ENCODE measurements at regions not wholly inside any gene's neighbourhood (a gene's known extent, or its start where the extent isn't known, plus 50 kb on each side); places are given as distances from the start of the nearest gene placed in this dataset.

DNA sequence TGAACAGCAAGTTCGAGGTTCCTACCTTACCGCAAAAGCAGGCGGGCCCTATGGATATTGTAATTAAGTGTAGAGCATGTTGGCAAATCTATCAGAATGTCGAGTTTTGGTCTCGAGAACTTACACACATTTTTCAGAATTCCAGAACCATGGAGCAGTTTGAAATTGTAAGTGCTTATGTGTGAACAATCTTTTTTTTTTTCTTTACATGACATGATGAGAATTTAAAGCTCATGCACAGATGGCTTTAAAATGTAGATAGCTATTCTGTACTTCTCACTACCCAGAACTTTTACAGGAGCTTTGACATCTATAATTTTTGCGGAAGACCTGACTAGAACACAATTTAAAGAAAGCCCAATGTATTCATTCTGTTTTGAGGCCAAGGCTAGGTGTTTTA lies 117.8 kb upstream of the RSPO3 start:
- intact Hi-C loops (cut with DNase I) = no loop called here
- no peaks in the 10 kb centered on the region for H3K27me3 ChIP-seq
- no peaks in the 10 kb centered on the region for H3K9me3 ChIP-seq (replicated peaks in 1 of 3)
- WGBS, 4 donors = 79 to 88% (median 80%) methylated on average over 6 of the region's 6 CpGs
- DNase-seq = no peak
- H3K4me3 ChIP-seq = no peak overlapping the region
- H3K36me3 ChIP-seq (replicated peaks in 1 of 2) = no peaks in the 10 kb centered on the region
- no peak overlapping the region for H3K27ac ChIP-seq
- no peak for TF ChIP-seq POLR2A (IDR thresholded peaks at IDR 0.05)
- TF ChIP-seq CTCF (IDR thresholded peaks at IDR 0.05) = no peak
- no peaks in the 10 kb centered on the region for H3K4me1 ChIP-seq (replicated peaks in 1 of 2)

GRCh38 chr6:127013865-127014264 lies 104.6 kb upstream of the RSPO3 start:
- no peak for DNase-seq
- no peaks in the 10 kb centered on the region for H3K4me1 ChIP-seq (replicated peaks in 1 of 2)
- no peaks in the 10 kb centered on the region for H3K9me3 ChIP-seq (replicated peaks in 1 of 3)
- H3K27ac ChIP-seq = no peak overlapping the region
- H3K4me3 ChIP-seq = no peak overlapping the region
- no peaks in the 10 kb centered on the region for H3K36me3 ChIP-seq (replicated peaks in 1 of 2)
- WGBS, 4 donors = 78 to 93% (median 85%) methylated on average over 3 of the region's 3 CpGs
- intact Hi-C loops (cut with DNase I) = no loop called here
- TF ChIP-seq POLR2A (IDR thresholded peaks at IDR 0.05) (no peak), CTCF (IDR thresholded peaks at IDR 0.05) (no peak)
- no peaks in the 10 kb centered on the region for H3K27me3 ChIP-seq

DNA sequence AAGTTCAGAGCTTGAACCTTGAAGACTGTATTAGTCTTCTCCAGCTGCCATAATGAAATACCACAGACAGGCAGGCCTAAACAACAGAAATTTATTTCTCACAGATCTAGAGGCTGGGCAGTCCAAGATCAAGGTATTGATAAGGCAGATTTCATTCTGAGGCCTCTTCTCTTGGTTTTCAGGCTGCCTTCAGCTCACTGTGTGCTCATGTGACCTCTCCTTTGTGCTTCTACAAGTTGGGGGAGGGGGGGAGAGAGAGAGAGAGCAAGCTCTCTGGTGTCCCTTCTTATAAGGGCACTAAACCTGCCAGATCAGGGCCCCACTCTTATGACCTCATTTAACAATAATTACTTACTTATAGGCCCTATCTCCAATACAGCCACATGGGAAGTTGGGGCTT lies 102.6 kb upstream of the RSPO3 start:
- H3K9me3 ChIP-seq (replicated peaks in 1 of 3) = no peaks in the 10 kb centered on the region
- intact Hi-C loops (cut with DNase I) = no loop called here
- no peaks in the 10 kb centered on the region for H3K4me1 ChIP-seq (replicated peaks in 1 of 2)
- no peaks in the 10 kb centered on the region for H3K27me3 ChIP-seq
- H3K4me3 ChIP-seq = no peak overlapping the region
- no peak for TF ChIP-seq POLR2A (IDR thresholded peaks at IDR 0.05)
- TF ChIP-seq CTCF (IDR thresholded peaks at IDR 0.05) = no peak
- H3K27ac ChIP-seq = no peak overlapping the region
- no peak for DNase-seq
- H3K36me3 ChIP-seq (replicated peaks in 1 of 2) = no peaks in the 10 kb centered on the region

DNA sequence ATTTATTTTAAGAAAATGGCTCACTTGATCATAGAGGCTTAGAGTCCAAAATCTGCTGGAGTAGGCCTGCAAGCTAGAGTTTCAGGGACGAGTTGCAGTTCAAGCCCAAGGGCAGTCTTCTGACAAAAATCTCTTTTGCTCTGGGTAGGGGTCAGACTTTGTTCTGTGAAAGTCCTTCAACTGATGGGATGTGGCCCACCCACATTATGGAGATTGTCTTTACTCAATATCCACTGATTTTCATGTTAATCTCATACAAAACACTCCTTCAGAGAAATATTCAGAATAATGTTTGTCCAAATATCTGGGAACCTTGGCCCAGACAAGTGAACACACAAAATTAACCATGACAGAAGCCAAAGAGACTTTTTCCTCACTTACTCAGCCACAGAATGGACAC lies 98.6 kb upstream of the RSPO3 start:
- DNase-seq = no peak

More for the DNA sequence above, 98.6 kb upstream of the RSPO3 start:
- no peaks in the 10 kb centered on the region for H3K9me3 ChIP-seq (replicated peaks in 1 of 3)
- no peak overlapping the region for H3K4me3 ChIP-seq
- no peak overlapping the region for H3K27ac ChIP-seq
- 33 to 59% (median 42%) methylated on average over 1 of the region's 1 CpG for WGBS, 4 donors
- H3K27me3 ChIP-seq = no peaks in the 10 kb centered on the region
- no peak for TF ChIP-seq POLR2A (IDR thresholded peaks at IDR 0.05)
- no peak for TF ChIP-seq CTCF (IDR thresholded peaks at IDR 0.05)
- intact Hi-C loops (cut with DNase I) = no loop called here
- no peaks in the 10 kb centered on the region for H3K4me1 ChIP-seq (replicated peaks in 1 of 2)
- H3K36me3 ChIP-seq (replicated peaks in 1 of 2) = no peaks in the 10 kb centered on the region
